ENCODE measurements at regions not wholly inside any gene's neighbourhood (a gene's known extent, or its start where the extent isn't known, plus 50 kb on each side); places are given as distances from the start of the nearest gene placed in this dataset.

DNA sequence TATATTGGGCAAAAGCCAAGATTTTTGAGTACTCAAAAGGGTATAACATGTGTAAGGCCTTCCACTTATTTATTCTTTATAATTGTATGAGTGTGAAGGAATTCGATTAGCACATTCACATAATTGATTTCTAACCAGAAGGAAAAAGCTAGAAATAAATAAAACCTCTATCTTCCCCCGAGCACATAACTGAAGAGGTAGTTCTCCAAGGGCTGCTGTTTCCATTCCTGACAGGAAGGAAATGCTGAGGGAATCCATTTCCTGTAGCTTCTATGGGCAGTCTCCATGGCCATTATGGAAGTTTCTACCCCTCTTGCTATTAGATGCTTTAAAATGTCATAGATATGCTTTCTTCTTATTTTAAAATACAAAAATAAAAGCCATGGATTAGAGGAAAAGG, 70.5 kb upstream of the ABCB5 start:
- no TSS peak for BruUV-seq (replicated peaks)
- dilution Hi-C loops (cut with HindIII; ENCODE audit: low sequenced_read_pairs, unreplicated experiment): no loop called here

More for the DNA sequence above, 70.5 kb upstream of the ABCB5 start:
- H2AFZ ChIP-seq (replicated peaks; ENCODE audit: low read length, poor library complexity): no peak overlapping the region
- in situ Hi-C loops (cut with MboI; ENCODE audit: low sequenced_read_pairs): no loop called here
- no peak overlapping the region for H2AK9ac ChIP-seq (replicated peaks; ENCODE audit: low read depth, low read length, poor library complexity)
- H3K56ac ChIP-seq (ENCODE audit: extremely low read depth, insufficient read depth, low read length): no peak overlapping the region
- no peaks in the 10 kb centered on the region for H3K36me3 ChIP-seq (ENCODE audit: control insufficient read depth, insufficient read depth, low read length)
- H2AK5ac ChIP-seq (ENCODE audit: low read depth, low read length): no peak overlapping the region
- H2BK15ac ChIP-seq (ENCODE audit: low read depth, low read length): no peak overlapping the region
- H3K9me1 ChIP-seq (ENCODE audit: insufficient read depth, low read length): no peaks in the 10 kb centered on the region
- H3K14ac ChIP-seq (replicated peaks; ENCODE audit: low read depth, low read length): no peak overlapping the region
- no peak overlapping the region for H4K5ac ChIP-seq (ENCODE audit: low read depth, low read length)
- H2BK5ac ChIP-seq (ENCODE audit: low read depth, low read length, poor library complexity, severe bottlenecking): no peak overlapping the region
- no peak overlapping the region for H3K18ac ChIP-seq (ENCODE audit: low read depth, low read length)
- H3K4ac ChIP-seq (ENCODE audit: low read depth, low read length): no peak overlapping the region
- no peak overlapping the region for H2BK20ac ChIP-seq (ENCODE audit: low read depth, low read length)
- no peak overlapping the region for H3K9ac ChIP-seq (ENCODE audit: low read depth, low read length)
- no peak overlapping the region for H3K4me2 ChIP-seq (ENCODE audit: low read depth, low read length)
- no peak overlapping the region for H4K8ac ChIP-seq (ENCODE audit: low read depth in 2 of 2, low read length in 2 of 2)
- no peak overlapping the region for H3K4me3 ChIP-seq (ENCODE audit: insufficient read depth, low read depth, low read length)
- H3K27ac ChIP-seq (ENCODE audit: insufficient read depth, low read length): no peak overlapping the region
- no peak for DNase-seq
- TF ChIP-seq MAZ (IDR thresholded peaks at IDR 0.05; ENCODE audit: borderline replicate concordance, low read depth, low read length) (no peak), CHD1 (IDR thresholded peaks at IDR 0.05; ENCODE audit: low read depth, low read length) (no peak), FOS (IDR thresholded peaks at IDR 0.05; ENCODE audit: low read depth, low read length) (no peak), SMC3 (IDR thresholded peaks at IDR 0.05; ENCODE audit: low read depth, low read length) (no peak), BHLHE40 (IDR thresholded peaks at IDR 0.05; ENCODE audit: low read depth, low read length) (no peak), MXI1 (IDR thresholded peaks at IDR 0.05; ENCODE audit: borderline replicate concordance, low read depth, low read length) (no peak), RFX5 (IDR thresholded peaks at IDR 0.05; ENCODE audit: low read depth, low read length) (no peak), NFE2L2 (IDR thresholded peaks at IDR 0.05; ENCODE audit: low read depth, low read length) (no peak), RCOR1 (IDR thresholded peaks at IDR 0.05; ENCODE audit: insufficient replicate concordance, low read length) (no peak), CEBPB (IDR thresholded peaks at IDR 0.05; ENCODE audit: low read depth, low read length) (no peak), RAD21 (IDR thresholded peaks at IDR 0.05; ENCODE audit: low read length) (no peak), MAFK (IDR thresholded peaks at IDR 0.05; ENCODE audit: low read depth, low read length) (no peak), POLR2A (IDR thresholded peaks at IDR 0.05; ENCODE audit: low read depth, low read length) (no peak)
- TF ChIP-seq, protein P1, sequence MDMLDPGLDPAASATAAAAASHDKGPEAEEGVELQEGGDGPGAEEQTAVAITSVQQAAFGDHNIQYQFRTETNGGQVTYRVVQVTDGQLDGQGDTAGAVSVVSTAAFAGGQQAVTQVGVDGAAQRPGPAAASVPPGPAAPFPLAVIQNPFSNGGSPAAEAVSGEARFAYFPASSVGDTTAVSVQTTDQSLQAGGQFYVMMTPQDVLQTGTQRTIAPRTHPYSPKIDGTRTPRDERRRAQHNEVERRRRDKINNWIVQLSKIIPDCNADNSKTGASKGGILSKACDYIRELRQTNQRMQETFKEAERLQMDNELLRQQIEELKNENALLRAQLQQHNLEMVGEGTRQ (IDR thresholded peaks at IDR 0.05; ENCODE audit: low read depth, low read length): no peak
- TF ChIP-seq, protein P2, sequence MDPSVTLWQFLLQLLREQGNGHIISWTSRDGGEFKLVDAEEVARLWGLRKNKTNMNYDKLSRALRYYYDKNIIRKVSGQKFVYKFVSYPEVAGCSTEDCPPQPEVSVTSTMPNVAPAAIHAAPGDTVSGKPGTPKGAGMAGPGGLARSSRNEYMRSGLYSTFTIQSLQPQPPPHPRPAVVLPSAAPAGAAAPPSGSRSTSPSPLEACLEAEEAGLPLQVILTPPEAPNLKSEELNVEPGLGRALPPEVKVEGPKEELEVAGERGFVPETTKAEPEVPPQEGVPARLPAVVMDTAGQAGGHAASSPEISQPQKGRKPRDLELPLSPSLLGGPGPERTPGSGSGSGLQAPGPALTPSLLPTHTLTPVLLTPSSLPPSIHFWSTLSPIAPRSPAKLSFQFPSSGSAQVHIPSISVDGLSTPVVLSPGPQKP (IDR thresholded peaks at IDR 0.05; ENCODE audit: borderline replicate concordance, low read depth, low read length): no peak
- TF ChIP-seq, protein P3, sequence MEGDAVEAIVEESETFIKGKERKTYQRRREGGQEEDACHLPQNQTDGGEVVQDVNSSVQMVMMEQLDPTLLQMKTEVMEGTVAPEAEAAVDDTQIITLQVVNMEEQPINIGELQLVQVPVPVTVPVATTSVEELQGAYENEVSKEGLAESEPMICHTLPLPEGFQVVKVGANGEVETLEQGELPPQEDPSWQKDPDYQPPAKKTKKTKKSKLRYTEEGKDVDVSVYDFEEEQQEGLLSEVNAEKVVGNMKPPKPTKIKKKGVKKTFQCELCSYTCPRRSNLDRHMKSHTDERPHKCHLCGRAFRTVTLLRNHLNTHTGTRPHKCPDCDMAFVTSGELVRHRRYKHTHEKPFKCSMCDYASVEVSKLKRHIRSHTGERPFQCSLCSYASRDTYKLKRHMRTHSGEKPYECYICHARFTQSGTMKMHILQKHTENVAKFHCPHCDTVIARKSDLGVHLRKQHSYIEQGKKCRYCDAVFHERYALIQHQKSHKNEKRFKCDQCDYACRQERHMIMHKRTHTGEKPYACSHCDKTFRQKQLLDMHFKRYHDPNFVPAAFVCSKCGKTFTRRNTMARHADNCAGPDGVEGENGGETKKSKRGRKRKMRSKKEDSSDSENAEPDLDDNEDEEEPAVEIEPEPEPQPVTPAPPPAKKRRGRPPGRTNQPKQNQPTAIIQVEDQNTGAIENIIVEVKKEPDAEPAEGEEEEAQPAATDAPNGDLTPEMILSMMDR (conservative IDR thresholded peaks at IDR 0.05; ENCODE audit: low read depth, low read length): no peak
- ChIA-PET CTCF (no interaction called here), POLR2A (ENCODE audit: unreplicated experiment) (no interaction called here)
- no peaks in the 10 kb centered on the region for H3K9me3 ChIP-seq (ENCODE audit: control insufficient read depth, insufficient read depth, low read length)
- H3K27me3 ChIP-seq (ENCODE audit: control insufficient read depth, insufficient read depth, low read length): no peaks in the 10 kb centered on the region
- no CpG with 5 or more reads among the region's 2 CpGs for WGBS, 2 experiments (ENCODE audit: extremely low coverage in 2 of 2, insufficient read length in 1 of 2)
- no peak overlapping the region for H3K23ac ChIP-seq (ENCODE audit: low read depth, low read length)
- intact Hi-C loops (cut with micrococcal nuclease): no loop called here
- no peak overlapping the region for H4K91ac ChIP-seq (ENCODE audit: insufficient read depth, low read depth, low read length)
- no peak overlapping the region for H2BK120ac ChIP-seq (ENCODE audit: low read depth, low read length)
- no peaks in the 10 kb centered on the region for H3K4me1 ChIP-seq (ENCODE audit: control insufficient read depth, insufficient read depth, low read length)
- no peaks in the 10 kb centered on the region for H3K79me1 ChIP-seq (ENCODE audit: low read depth in 1 of 2, low read length in 2 of 2)
- no peaks in the 10 kb centered on the region for H4K20me1 ChIP-seq (ENCODE audit: insufficient read depth, low read length)
- ATAC-seq (ENCODE audit: low read depth): no peak
